ENCODE measurements at regions not wholly inside any gene's neighbourhood (a gene's known extent, or its start where the extent isn't known, plus 50 kb on each side); places are given as distances from the start of the nearest gene placed in this dataset.

- TF ChIP-seq CTCF (IDR thresholded peaks at IDR 0.05; ENCODE audit: low read depth, low read length) (no peak), POLR2A (IDR thresholded peaks at IDR 0.05; ENCODE audit: extremely low read depth, insufficient read length) (no peak)
Observed at GRCh38 chr4:94015956-94016355, 187.4 kb downstream of the ATOH1 start.

Measured in NB4 (cell line).